Anterior cingulate cortex (tissue), 58 donors: ENCODE measurements at regions not wholly inside any gene's neighbourhood (a gene's known extent, or its start where the extent isn't known, plus 50 kb on each side); places are given as distances from the start of the nearest gene placed in this dataset.
A peak's percentile ranks its signal among the peaks of the same experiment; 100 is the strongest.

Experiments
- DNase-seq, 58 donors: peaks; one replicate each; lab custom pipeline; 2025; lab: John Stamatoyannopoulos, UW

- DNase-seq: no peak
Measured at GRCh38 chr2:67515538-67515937, 118.4 kb downstream of the ETAA1 start.

- DNase-seq: no peak
Measured at GRCh38 chr2:67516362-67516761, 119.2 kb downstream of the ETAA1 start.

GRCh38 chr2:67516899-67517530 is 119.9 kb downstream of the ETAA1 start:
- peak in 8 of 58 donors; percentile 1 to 10 (median 1) for DNase-seq

GRCh38 chr2:67522148-67522547 is 125.0 kb downstream of the ETAA1 start:
- DNase-seq: no peak

- DNase-seq: no peak
Measured at GRCh38 chr2:67524213-67524612, 127.1 kb downstream of the ETAA1 start.

GRCh38 chr2:67524777-67525176 is 127.6 kb downstream of the ETAA1 start:
- no peak for DNase-seq

- DNase-seq: no peak
Measured at GRCh38 chr2:67526283-67526682, 129.2 kb downstream of the ETAA1 start.

- no peak for DNase-seq
Measured at GRCh38 chr2:67528320-67528719, 131.2 kb downstream of the ETAA1 start.

GRCh38 chr2:67532387-67532786 is 135.3 kb downstream of the ETAA1 start:
- DNase-seq: no peak

- no peak for DNase-seq
Measured at GRCh38 chr2:67534745-67535144, 137.6 kb downstream of the ETAA1 start.

- no peak for DNase-seq
Measured at GRCh38 chr2:67540962-67541361, 143.8 kb downstream of the ETAA1 start.

- peak in 49 of 58 donors; percentile 2 to 73 (median 38) for DNase-seq
Measured at GRCh38 chr2:67544286-67544685, 147.2 kb downstream of the ETAA1 start.

- DNase-seq: no peak
Measured at GRCh38 chr2:67548317-67549201, 151.4 kb downstream of the ETAA1 start.

GRCh38 chr2:67559156-67559555 is 162.0 kb downstream of the ETAA1 start:
- no peak for DNase-seq

- DNase-seq: no peak
Measured at GRCh38 chr2:67560771-67561456, 163.8 kb downstream of the ETAA1 start.

- DNase-seq: no peak
Measured at GRCh38 chr2:67561457-67561965, 164.4 kb downstream of the ETAA1 start.

GRCh38 chr2:67564076-67564475 is 166.9 kb downstream of the ETAA1 start:
- no peak for DNase-seq

- no peak for DNase-seq
Measured at GRCh38 chr2:67564626-67565025, 167.5 kb downstream of the ETAA1 start.

GRCh38 chr2:67565262-67565661 is 168.1 kb downstream of the ETAA1 start:
- no peak for DNase-seq

- DNase-seq: no peak
Measured at GRCh38 chr2:67565761-67566160, 168.6 kb downstream of the ETAA1 start.

- no peak for DNase-seq
Measured at GRCh38 chr2:67566285-67566684, 169.2 kb downstream of the ETAA1 start.
